GM12878 (cell line): ENCODE measurements at regions not wholly inside any gene's neighbourhood (a gene's known extent, or its start where the extent isn't known, plus 50 kb on each side); places are given as distances from the start of the nearest gene placed in this dataset.

Experiments used
- ATAC-seq: fragments of 200-7000 bp; cut with Tn5 transposase; 3 replicates; pipeline ENCODE4 v1.9.1; 2020; ENCODE audit warnings: mild to moderate bottlenecking, moderate library complexity
- BruUV-seq: library from RNA; stranded (reverse); fragments of 400-500 nt; replicated peaks from 2 replicates; lab custom pipeline; 2021; lab: Mats Ljungman, UMichigan
- CTCF ChIA-PET: fragments of 300-600 bp; sonication (Branson Sonifier 250); formaldehyde crosslinking; extraction: SDS; loops from one replicate; lab custom pipeline; 2021; ENCODE audit warnings: inconsistent platforms; lab: Yijun Ruan, JAX
- POLR2A ChIA-PET: fragments of 350-600 bp; formaldehyde crosslinking; extraction: SDS; loops from one replicate; lab custom pipeline; 2021; ENCODE audit warnings: inconsistent platforms; lab: Charles Lee
- RAD21 ChIA-PET: fragments of 300-600 bp; sonication (Branson Sonifier 250); formaldehyde crosslinking; loops from one replicate; lab custom pipeline; 2023; ENCODE audit warnings: antibody characterized with exemption; ENCODE audit not compliant: unreplicated experiment; lab: Charles Lee
- SMC1A ChIA-PET: fragments of 300-600 bp; sonication (Branson Sonifier 250); formaldehyde crosslinking; loops from one replicate; lab custom pipeline; 2023; ENCODE audit not compliant: unreplicated experiment, uncharacterized antibody; lab: Charles Lee
- DNase-seq: peaks from one replicate; pipeline ENCODE4 v3.0.0-alpha.2; 2011; ENCODE audit warnings: low read depth, low spot score
- FAIRE-seq: peaks from 3 replicates; lab custom pipeline; 2011; peaks lifted over from hg19 to GRCh38; lab: Jason Lieb, UNC
- H2AFZ ChIP-seq: 2 replicates; pipeline ENCODE4 v1.6.0; 2011; ENCODE audit warnings: low read depth, low read length, control low read depth; ENCODE audit not compliant: control insufficient read depth
- H3K27ac ChIP-seq: 2 replicates; pipeline ENCODE4 v1.5.1; 2011; ENCODE audit warnings: control low read depth; ENCODE audit not compliant: control insufficient read depth, insufficient read depth
- H3K27me3 ChIP-seq, 2 experiments: replicated peaks in 1 of 2; 2 replicates each; pipeline versions ENCODE4 v1.6.0 to v1.6.1; 2011; ENCODE audit warnings: low read length in 1 of 2; ENCODE audit not compliant: control insufficient read depth in 2 of 2, insufficient read depth in 2 of 2
- H3K36me3 ChIP-seq, 2 experiments: 2 replicates each; pipeline ENCODE4 v1.5.1; 2011; ENCODE audit warnings: low read length in 1 of 2; ENCODE audit not compliant: control insufficient read depth in 2 of 2, insufficient read depth in 2 of 2
- H3K4me1 ChIP-seq: 2 replicates; pipeline ENCODE4 v1.6.1; 2011; ENCODE audit warnings: mild to moderate bottlenecking, low read length, moderate library complexity, mixed read lengths; ENCODE audit not compliant: control insufficient read depth, insufficient read depth
- H3K4me2 ChIP-seq: 2 replicates; pipeline ENCODE4 v1.6.0; 2011; ENCODE audit warnings: control low read depth; ENCODE audit not compliant: control insufficient read depth, insufficient read depth
- H3K4me3 ChIP-seq: fragments of 200-600 bp; sonication (generic); 2 replicates; pipeline ENCODE4 v1.5.1; 2016
- H3K79me2 ChIP-seq: 2 replicates; pipeline ENCODE4 v1.6.0; 2011; ENCODE audit warnings: low read length; ENCODE audit not compliant: control insufficient read depth, insufficient read depth
- H3K9ac ChIP-seq: 2 replicates; pipeline ENCODE4 v1.8.0; 2011; ENCODE audit warnings: low read length, control low read depth, mixed read lengths; ENCODE audit not compliant: control insufficient read depth, insufficient read depth
- H3K9me3 ChIP-seq: replicated peaks from 3 replicates; pipeline ENCODE4 v1.5.1; 2011; ENCODE audit warnings: mild to moderate bottlenecking, low read length; ENCODE audit not compliant: control insufficient read depth, insufficient read depth
- H4K20me1 ChIP-seq: 2 replicates; pipeline ENCODE4 v1.6.0; 2011; ENCODE audit not compliant: control insufficient read depth, insufficient read depth
- CBFB ChIP-seq: IDR thresholded peaks from 2 replicates; pipeline ENCODE4 v1.6.1; 2016; ENCODE audit warnings: antibody characterized with exemption, low read depth
- CUX1 ChIP-seq: IDR thresholded peaks from 2 replicates; pipeline ENCODE4 v1.6.1; 2012; ENCODE audit warnings: improper control_type of control experiment, low read depth, low read length; ENCODE audit not compliant: insufficient replicate concordance
- JUNB ChIP-seq: IDR thresholded peaks from 2 replicates; pipeline ENCODE4 v1.6.1; 2016; ENCODE audit warnings: antibody characterized with exemption, mild to moderate bottlenecking
- KDM1A ChIP-seq: fragments of 200-600 bp; sonication (generic); IDR thresholded peaks from 2 replicates; pipeline ENCODE4 v1.6.1; 2016; ENCODE audit warnings: borderline replicate concordance
- MLLT1 ChIP-seq: fragments of 450-650 bp; IDR thresholded peaks from 2 replicates; pipeline ENCODE4 v1.6.1; 2016; ENCODE audit warnings: mild to moderate bottlenecking
- MTA3 ChIP-seq: IDR thresholded peaks from 2 replicates; pipeline ENCODE4 v1.6.1; 2012; ENCODE audit warnings: low read length, inconsistent platforms, borderline replicate concordance
- NBN ChIP-seq: fragments of 450-650 bp; IDR thresholded peaks from 2 replicates; pipeline ENCODE4 v1.6.1; 2016
- NFXL1 ChIP-seq: fragments of 450-650 bp; IDR thresholded peaks from 2 replicates; pipeline ENCODE4 v1.6.1; 2017; ENCODE audit warnings: antibody characterized with exemption, mild to moderate bottlenecking, borderline replicate concordance
- POLR2AphosphoS2 ChIP-seq: IDR thresholded peaks from 2 replicates; pipeline ENCODE4 v1.6.1; 2011; ENCODE audit warnings: low read depth, mild to moderate bottlenecking, low read length, improper control_type of control experiment, moderate library complexity
- RAD21 ChIP-seq: IDR thresholded peaks from 2 replicates; pipeline ENCODE4 v1.6.1; 2011; ENCODE audit warnings: mild to moderate bottlenecking, low read depth, low read length, moderate library complexity; ENCODE audit not compliant: insufficient read depth
- RCOR1 ChIP-seq: conservative IDR thresholded peaks from 2 replicates; pipeline ENCODE4 v1.6.1; 2012; ENCODE audit warnings: low read depth, low read length, improper control_type of control experiment
- SMAD1 ChIP-seq: fragments of 450-650 bp; IDR thresholded peaks from 2 replicates; pipeline ENCODE4 v1.6.1; 2018; ENCODE audit warnings: mild to moderate bottlenecking, low read depth; ENCODE audit not compliant: partially characterized antibody
- ZNF274 ChIP-seq: IDR thresholded peaks from one replicate; pipeline ENCODE4 v1.8.0; 2011; ENCODE audit not compliant: insufficient read length, insufficient read depth
- WGBS: methylation state at CpG from one replicate; pipeline ENCODE4 v1.1.6; 2016; ENCODE audit warnings: low lambda C conversion rate; ENCODE audit not compliant: insufficient replicate concordance, insufficient coverage; ENCODE audit errors: missing lambda C conversion rate; 5-methylcytosine and 5-hydroxymethylcytosine counted together
- in situ Hi-C: fragments of 300-500 bp; cut with MboI; formaldehyde crosslinking; loops from 9 replicates; pipeline ENCODE4 v1.14.3; 2018; ENCODE audit warnings: mixed read lengths
- intact Hi-C: fragments of 100-400 bp; cut with micrococcal nuclease; formaldehyde crosslinking; loops from one replicate; pipeline ENCODE4 v1.14.2; 2022; ENCODE audit not compliant: unreplicated experiment

DNA sequence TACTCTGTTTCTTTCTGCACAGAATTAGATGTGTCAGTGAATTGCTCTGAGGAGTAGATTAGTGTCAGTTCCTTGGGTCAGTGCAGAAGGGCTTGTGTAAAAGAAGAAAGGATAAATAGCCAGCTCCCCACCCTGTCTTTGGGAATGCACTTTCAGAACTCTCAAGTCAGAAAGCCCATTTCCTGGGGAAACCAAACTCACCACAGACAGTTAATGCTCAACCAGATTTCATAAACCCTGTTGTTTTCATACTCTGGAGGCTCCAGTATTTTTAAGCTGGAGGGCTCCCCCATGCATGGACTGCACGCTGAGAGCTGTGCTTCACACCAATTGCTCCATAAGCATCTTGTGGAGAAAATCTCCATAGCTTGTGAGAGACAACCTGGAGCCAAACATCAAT lies 449.7 kb downstream of the CDH26 start:
- in situ Hi-C loops: no loop called here

DNA sequence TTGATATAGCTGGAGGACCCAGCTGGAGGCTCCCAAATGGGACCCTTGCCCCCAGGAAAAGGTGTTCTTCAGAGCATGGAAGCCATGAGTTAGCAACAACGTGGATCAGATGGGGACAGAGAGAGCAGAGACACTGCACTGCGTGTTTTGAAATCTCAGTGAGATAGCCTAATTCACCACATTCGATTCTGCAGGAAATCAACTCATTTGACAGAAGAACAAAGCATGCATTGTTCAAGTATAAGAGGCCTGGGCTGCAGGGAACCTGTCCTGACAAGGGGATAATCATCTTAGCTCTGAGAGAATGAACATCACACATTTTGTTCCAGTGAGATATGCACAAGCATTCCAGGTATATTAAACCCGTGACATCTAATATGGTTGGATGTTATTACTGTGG lies 450.2 kb downstream of the CDH26 start:
- no peak for DNase-seq
- Histone ChIP-seq H3K4me1 (no peaks in the 10 kb centered on the region), H3K4me3 (no peak overlapping the region), H3K9me3 (no peaks in the 10 kb centered on the region; the same call in 1 of the 3 replicates), H3K36me3 (no peaks in the 10 kb centered on the region), H3K27me3 (no peaks in the 10 kb centered on the region), H2AFZ (no peak overlapping the region), H3K79me2 (no peaks in the 10 kb centered on the region), H4K20me1 (no peaks in the 10 kb centered on the region), H3K4me2 (no peak overlapping the region), H3K9ac (no peak overlapping the region), H3K27ac (no peak overlapping the region)
- intact Hi-C loops: no loop called here
- FAIRE-seq: no peak
- ChIA-PET RAD21 (no interaction called here), CTCF (no interaction called here), POLR2A (no interaction called here), SMC1A (no interaction called here)
- WGBS: 3% methylated on average over 4 of the region's 4 CpGs
- in situ Hi-C loops: no loop called here
- BruUV-seq: no TSS peak
- ATAC-seq: no peak
- TF ChIP-seq POLR2AphosphoS2 (no peak), RCOR1 (no peak), NBN (no peak), NFXL1 (no peak), CUX1 (no peak), JUNB (no peak), RAD21 (no peak), SMAD1 (no peak)

More for the DNA sequence above, 449.7 kb downstream of the CDH26 start:
- SMC1A ChIA-PET: no interaction called here
- no peak for ATAC-seq
- H3K36me3 ChIP-seq: no peaks in the 10 kb centered on the region
- RAD21 ChIA-PET: no interaction called here
- TF ChIP-seq ZNF274: no peak
- TF ChIP-seq MTA3: no peak
- no peak for TF ChIP-seq KDM1A
- TF ChIP-seq CBFB: no peak
- no peak for TF ChIP-seq MLLT1
- H3K9me3 ChIP-seq: no peaks in the 10 kb centered on the region; the same call in 1 of the 3 replicates
- POLR2A ChIA-PET: no interaction called here
- no peak overlapping the region for H3K4me2 ChIP-seq
- WGBS: 5% methylated on average over 1 of the region's 1 CpG
- no peak overlapping the region for H2AFZ ChIP-seq
- CTCF ChIA-PET: no interaction called here
- H3K27ac ChIP-seq: no peak overlapping the region
- intact Hi-C loops: no loop called here
- no peaks in the 10 kb centered on the region for H4K20me1 ChIP-seq
- H3K4me3 ChIP-seq: no peak overlapping the region
- no peak overlapping the region for H3K9ac ChIP-seq
- no peak for DNase-seq
- no peak for FAIRE-seq
- H3K4me1 ChIP-seq: no peaks in the 10 kb centered on the region
- H3K27me3 ChIP-seq: no peaks in the 10 kb centered on the region
- no peaks in the 10 kb centered on the region for H3K79me2 ChIP-seq
- no TSS peak for BruUV-seq
